ENCODE measurements at regions not wholly inside any gene's neighbourhood (a gene's known extent, or its start where the extent isn't known, plus 50 kb on each side); places are given as distances from the start of the nearest gene placed in this dataset.

GRCh38 chr14:104392396-104393198 lies 187.0 kb upstream of the C14orf180 start:
- TF ChIP-seq CTCF (tag by site-specific recombination; IDR thresholded peaks at IDR 0.05) (no peak), ZNF660 (tag by site-specific recombination; IDR thresholded peaks at IDR 0.05) (no peak), ZNF596 (tag by site-specific recombination; IDR thresholded peaks at IDR 0.05) (no peak), ZSCAN5A (tag by site-specific recombination; IDR thresholded peaks at IDR 0.05) (no peak), ZNF10 (tag by site-specific recombination; IDR thresholded peaks at IDR 0.05) (no peak), ZNF704 (tag by site-specific recombination; IDR thresholded peaks at IDR 0.05) (no peak), ZNF423 (tag by site-specific recombination; IDR thresholded peaks at IDR 0.05) (no peak), GLIS1 (tag by site-specific recombination; IDR thresholded peaks at IDR 0.05) (no peak), ATF2 (tag by site-specific recombination; IDR thresholded peaks at IDR 0.05; ENCODE audit: low read depth) (no peak), ZBTB17 (tag by site-specific recombination; IDR thresholded peaks at IDR 0.05) (no peak)

Measured in HEK293 (cell line).